ENCODE measurements at regions not wholly inside any gene's neighbourhood (a gene's known extent, or its start where the extent isn't known, plus 50 kb on each side); places are given as distances from the start of the nearest gene placed in this dataset.

GRCh38 chr2:81942136-81942680 lies 1637.7 kb upstream of the LRRTM1 start:
- DNase-seq (ENCODE audit: low spot score): no peak

GRCh38 chr2:81940266-81940955 lies 1635.9 kb upstream of the LRRTM1 start:
- no peak for DNase-seq (ENCODE audit: low spot score)

DNA sequence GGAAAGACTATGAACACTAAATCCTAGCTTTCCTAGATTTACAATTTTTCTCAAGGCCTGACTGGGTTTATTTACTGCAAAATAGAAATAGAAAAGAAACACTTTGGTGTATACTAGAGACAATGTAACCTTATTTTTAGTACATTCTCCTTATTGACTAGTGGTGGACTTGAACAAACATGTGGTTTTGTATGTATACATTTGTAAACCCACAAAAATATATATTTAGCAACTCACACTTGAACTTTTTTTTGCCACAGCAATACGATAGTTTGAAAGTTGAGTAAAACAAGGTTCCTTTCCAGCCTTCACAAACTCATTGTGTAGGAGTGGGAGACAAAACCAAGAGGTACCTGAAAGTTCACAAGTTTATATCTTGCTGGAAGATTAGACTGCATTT lies 1633.4 kb upstream of the LRRTM1 start:
- DNase-seq (ENCODE audit: low spot score): no peak

DNA sequence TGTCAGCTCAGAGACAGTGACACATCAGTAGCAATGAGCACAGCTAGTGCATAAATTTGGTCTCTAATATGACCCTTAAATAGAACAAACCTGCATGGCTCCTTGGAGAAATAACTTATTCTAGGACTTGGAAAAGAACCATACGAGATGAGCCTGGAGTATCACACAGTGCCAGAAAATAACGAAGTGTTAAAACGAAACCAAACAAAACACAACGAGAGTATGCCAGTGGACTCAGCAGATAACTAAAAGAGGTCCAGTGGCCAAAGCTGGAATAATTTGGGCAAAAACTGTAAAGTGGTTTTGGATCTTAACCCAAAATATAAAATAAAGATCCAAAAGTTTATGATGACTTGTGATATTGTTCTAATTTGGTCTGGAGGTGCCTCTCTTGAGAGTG lies 1599.0 kb upstream of the LRRTM1 start:
- no peak for DNase-seq (ENCODE audit: low spot score)

DNA sequence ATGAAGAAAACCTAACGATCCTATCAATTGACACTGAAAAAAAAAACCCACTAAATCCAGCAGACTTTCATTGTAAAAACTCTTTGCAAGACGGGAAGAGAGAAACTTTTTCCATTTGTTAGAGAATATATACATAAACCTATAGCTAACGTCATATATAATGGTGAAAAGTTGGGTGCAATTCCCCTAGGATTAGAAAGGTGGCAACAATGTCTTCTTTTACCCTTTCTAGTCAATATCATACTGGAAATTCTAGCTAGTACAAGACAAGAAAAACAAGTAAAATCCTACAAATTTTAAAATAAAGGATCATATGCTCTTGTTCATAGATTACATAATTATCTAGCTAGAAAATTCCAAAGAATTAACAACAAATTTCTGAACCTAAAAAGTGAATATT lies 1596.5 kb upstream of the LRRTM1 start:
- no peak for DNase-seq (ENCODE audit: low spot score)

DNA sequence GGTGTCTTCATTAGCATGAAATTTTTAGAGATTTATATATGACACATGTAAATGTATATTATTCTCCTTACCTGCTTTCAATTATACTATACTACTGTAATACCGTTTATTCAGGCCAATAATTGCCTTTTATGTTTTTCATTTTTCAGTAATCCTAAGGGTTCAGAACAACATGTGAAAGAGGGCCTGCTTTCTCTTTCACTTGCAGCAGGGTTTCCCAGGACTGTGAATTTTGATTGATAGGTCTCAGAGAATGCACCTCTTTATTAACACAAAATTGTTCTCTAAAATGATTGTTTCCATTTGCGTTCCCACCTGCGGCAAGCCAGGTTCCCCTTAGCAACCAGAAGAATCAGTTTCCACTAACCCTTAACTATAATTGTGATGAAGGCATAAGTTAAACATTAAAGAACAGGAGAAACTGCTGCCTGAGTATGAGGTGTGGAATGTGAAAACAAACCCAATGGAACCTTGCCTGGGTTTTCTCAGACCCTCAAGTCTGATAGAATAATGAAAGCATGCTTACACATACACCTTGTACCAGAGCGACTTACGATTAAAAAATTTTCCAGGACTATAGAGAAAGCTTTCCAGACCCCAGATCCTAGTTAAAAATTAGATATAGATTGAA lies 1591.2 kb upstream of the LRRTM1 start:
- no peak for DNase-seq (ENCODE audit: low spot score)

DNA sequence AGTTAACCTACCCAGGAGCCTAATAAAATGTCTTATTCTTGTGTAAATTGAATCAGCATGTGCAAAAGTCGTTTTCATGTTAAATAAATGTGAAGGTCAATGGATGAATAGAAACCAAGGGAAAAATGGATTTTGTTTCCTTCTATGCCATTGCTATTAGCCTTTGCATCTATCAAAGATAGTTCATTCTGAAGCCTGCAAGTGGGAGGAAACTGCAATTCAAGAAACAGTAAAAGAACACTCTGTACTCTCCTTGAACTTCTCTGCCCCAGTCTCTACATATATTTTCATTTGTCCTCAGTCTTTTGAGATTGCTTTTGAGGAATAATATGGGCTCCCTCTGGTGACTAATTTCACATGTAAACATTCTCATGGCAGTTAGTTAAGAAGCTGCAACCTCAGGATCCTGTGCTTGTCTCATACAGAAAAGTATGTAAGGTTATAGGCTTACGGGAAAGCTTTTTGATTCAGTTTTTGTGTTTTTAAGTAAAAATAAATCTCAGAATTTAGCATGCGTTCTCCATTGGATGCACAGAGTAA lies 1590.0 kb upstream of the LRRTM1 start:
- no peak for DNase-seq (ENCODE audit: low spot score)

DNA sequence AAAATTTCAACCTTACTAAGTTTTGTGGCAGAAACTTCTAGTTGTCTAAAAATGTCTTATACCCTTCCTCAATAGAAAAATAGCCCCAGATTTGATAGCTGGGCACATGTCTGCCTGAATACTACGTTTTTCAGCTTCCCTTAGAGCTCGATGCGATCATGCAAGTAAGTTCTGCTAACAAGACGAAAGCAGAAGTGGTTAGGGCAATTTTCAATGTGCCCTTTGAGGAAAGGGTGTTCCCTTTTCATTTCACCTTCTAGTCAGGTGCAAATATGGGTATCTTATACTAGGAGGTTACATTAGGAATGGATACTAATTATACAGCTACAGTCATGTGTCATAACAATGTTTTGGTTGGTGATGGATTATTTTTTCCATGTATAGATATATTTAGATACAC lies 1572.1 kb upstream of the LRRTM1 start:
- DNase-seq (ENCODE audit: low spot score): no peak

- no peak for DNase-seq (ENCODE audit: low spot score)
These were observed 1567.5 kb upstream of the LRRTM1 start for GRCh38 chr2:81872006-81872405.

GRCh38 chr2:81870119-81870518 lies 1565.6 kb upstream of the LRRTM1 start:
- DNase-seq (ENCODE audit: low spot score): no peak

- DNase-seq (ENCODE audit: low spot score): no peak
These were observed 1554.4 kb upstream of the LRRTM1 start for GRCh38 chr2:81858998-81859397.

GRCh38 chr2:81853341-81853740 lies 1548.8 kb upstream of the LRRTM1 start:
- no peak for DNase-seq (ENCODE audit: low spot score)

DNA sequence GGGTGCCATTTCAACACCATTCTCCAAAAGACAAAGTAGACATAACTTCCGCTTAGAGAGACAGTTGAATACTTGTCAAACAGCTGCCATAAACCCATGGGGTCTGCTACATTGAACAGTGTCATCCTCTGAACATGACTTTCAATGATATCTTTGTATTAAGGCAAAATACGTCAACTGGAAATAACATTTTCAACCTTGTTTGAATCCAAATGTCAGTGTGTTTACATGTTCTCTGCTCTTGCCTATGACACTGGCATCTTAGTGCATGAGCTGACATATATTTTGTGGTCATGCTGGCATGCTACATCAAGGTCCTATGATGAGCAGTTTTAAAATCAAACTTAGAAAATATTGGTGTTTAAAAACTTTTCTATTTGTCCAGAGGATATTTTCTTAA lies 1548.1 kb upstream of the LRRTM1 start:
- DNase-seq (ENCODE audit: low spot score): no peak

- DNase-seq (ENCODE audit: low spot score): no peak
These were observed 1535.2 kb upstream of the LRRTM1 start for GRCh38 chr2:81839780-81840179.

- DNase-seq (ENCODE audit: low spot score): no peak
These were observed 1530.9 kb upstream of the LRRTM1 start for GRCh38 chr2:81835321-81836000.

DNA sequence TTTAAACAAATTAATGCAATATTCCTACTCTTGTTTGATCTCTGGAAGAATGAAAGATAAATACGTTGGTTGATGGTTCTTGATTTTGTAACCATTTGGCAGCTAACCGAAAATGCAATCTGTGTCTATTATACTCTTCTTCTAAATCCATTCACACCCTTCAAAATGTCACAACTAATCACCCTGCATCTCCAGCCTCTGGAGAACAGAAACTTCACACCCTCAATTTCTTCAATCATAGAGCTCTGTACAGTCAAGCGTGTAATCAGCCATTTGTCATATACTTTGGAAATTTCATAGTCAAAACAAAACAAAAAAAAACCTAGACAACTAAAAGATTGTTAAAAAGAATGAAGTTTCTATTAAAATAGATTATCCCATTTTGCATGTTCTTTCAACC lies 1482.3 kb upstream of the LRRTM1 start:
- no peak for DNase-seq (ENCODE audit: low spot score)

DNA sequence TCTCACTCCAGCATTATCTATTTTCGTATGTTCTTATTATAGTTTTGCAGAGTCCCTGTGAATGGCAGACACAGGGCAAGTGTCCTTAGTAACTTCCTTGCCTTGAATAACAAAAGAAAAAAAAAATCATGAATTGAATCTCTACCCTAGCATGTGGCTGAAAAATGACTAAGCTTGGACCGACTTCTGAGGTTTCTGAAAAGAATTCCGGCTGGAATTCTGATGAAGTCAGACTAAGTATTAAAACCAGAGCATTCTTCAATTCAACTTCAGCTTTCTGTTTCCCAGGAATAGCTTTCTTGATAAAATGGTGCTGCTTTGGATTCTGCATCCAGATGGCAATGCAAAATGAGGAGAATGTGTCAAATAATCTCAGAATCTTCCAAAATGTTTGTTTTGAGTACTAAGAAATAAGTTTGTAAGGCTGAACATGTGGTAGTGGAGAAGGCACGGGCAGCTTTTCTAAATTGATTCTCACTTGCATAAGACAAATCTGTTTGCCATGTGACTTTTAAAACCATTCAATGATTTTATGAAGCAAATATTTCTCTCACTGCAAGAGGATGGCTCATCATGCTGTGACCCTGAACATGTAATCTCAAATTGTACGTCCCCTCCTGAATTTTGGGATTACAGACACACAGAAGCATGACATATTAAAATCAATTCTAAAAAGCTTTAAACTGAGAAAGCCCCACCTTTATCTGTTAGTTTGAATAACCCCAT lies 1462.8 kb upstream of the LRRTM1 start:
- no peak for DNase-seq (ENCODE audit: low spot score)

DNA sequence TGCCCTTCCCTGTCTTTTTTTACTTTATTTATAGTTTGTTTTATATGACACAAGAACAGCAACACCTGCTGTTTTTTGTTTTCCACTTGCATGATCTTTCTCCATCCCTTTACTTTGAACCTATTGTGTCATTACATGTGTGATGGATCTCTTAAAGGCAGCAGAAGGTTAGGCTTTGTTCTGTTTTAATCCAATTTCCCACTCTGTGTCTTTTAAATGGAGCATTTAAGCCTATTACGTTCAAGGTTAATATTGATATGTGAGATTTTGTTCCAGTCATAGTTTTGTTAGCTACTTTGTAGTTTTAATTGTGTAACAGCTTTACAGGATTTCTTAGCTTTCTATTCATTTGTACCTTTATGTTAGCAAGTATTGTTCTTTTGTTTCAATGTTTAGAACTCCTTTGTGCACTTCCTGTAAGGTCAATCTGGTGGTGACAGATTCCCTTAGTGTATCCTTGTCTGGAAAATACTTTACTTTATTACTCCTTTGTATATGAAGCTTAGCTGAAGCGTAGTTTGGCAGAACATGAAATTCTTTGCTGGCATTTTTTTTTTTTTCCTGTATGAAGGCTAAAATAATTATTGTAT lies 1443.0 kb upstream of the LRRTM1 start:
- DNase-seq (ENCODE audit: low spot score): no peak

- DNase-seq (ENCODE audit: low spot score): no peak
These were observed 1435.4 kb upstream of the LRRTM1 start for GRCh38 chr2:81739966-81740365.

GRCh38 chr2:81734981-81735380 lies 1430.4 kb upstream of the LRRTM1 start:
- no peak for DNase-seq (ENCODE audit: low spot score)

DNA sequence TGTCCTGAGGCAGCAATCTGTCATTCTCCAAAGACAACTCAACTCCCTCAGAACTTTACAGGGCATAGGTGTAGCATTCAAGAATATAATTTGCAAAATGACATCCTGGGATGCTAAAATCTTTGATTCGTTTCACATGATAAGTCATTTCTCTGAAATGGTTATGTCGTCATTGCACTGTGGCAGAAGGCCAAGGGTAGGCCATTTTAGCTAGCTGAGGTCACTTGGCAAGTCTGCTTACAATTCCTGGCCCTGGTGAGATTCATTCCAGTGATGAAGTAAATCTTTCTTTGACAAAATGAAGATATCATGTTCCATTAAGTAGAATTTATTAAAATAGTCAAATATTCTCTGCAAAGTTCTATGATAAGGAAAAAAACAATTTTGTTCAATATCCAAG lies 1410.3 kb upstream of the LRRTM1 start:
- DNase-seq (ENCODE audit: low spot score): no peak

DNA sequence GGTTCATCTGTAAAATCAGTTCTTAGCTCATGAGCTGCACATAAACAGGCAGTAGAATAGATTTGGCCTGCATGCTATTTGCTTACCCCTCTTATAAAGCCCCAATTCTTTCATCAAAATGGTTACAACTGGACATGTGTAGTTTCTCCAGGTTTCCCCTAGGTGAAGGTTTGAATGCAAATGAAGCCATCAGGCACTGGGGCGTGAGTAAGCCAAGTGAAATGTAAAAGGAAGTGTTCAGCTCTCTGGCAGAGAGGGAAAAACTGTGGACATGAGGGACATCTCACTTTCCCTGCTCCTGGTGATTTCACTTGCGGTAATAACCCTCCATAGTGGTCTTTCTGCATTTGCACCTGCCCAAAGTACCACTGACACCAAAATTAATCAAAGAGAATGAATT lies 1402.3 kb upstream of the LRRTM1 start:
- no peak for DNase-seq (ENCODE audit: low spot score)

Measured in globus pallidus (tissue), 1 donor.